ENCODE measurements at regions not wholly inside any gene's neighbourhood (a gene's known extent, or its start where the extent isn't known, plus 50 kb on each side); places are given as distances from the start of the nearest gene placed in this dataset.

DNA sequence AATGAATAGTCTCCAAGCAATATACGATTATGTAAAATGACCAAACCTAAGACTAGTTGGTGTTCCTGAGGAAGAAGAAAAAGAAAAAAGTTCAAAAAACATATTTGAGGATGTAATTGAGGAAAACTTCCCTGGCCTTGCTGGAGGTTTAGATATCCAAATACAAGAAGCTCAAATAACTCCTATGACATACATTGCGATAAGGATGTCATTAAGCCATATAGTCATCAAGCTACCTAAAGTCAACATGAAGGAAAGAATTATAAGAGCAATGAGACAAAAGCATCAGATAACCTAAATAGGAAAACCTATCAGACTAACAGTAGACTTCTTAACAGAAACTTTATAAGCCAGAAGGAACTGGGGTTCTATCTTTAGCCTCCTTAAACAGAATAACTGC lies 231.1 kb downstream of the TUSC7 start:
- TF ChIP-seq, protein P1, sequence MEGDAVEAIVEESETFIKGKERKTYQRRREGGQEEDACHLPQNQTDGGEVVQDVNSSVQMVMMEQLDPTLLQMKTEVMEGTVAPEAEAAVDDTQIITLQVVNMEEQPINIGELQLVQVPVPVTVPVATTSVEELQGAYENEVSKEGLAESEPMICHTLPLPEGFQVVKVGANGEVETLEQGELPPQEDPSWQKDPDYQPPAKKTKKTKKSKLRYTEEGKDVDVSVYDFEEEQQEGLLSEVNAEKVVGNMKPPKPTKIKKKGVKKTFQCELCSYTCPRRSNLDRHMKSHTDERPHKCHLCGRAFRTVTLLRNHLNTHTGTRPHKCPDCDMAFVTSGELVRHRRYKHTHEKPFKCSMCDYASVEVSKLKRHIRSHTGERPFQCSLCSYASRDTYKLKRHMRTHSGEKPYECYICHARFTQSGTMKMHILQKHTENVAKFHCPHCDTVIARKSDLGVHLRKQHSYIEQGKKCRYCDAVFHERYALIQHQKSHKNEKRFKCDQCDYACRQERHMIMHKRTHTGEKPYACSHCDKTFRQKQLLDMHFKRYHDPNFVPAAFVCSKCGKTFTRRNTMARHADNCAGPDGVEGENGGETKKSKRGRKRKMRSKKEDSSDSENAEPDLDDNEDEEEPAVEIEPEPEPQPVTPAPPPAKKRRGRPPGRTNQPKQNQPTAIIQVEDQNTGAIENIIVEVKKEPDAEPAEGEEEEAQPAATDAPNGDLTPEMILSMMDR (IDR thresholded peaks at IDR 0.05) = no peak
- no peak for TF ChIP-seq POLR2A (IDR thresholded peaks at IDR 0.05)

Measured in right lobe of liver (tissue), 4 donors.